Endothelial cell of umbilical vein (primary cell): ENCODE measurements at regions not wholly inside any gene's neighbourhood (a gene's known extent, or its start where the extent isn't known, plus 50 kb on each side); places are given as distances from the start of the nearest gene placed in this dataset.

Experiments used
- BruUV-seq: library from RNA; stranded (reverse); fragments of 400-500 nt; replicated peaks from 2 replicates; lab custom pipeline; 2021; lab: Mats Ljungman, UMichigan
- CTCF ChIA-PET: fragments of 300-600, 350-600 bp; sonication (Branson Sonifier 250); formaldehyde crosslinking; loops from one replicate; lab custom pipeline; 2021; ENCODE audit warnings: antibody characterized with exemption, inconsistent platforms; lab: Charles Lee
- POLR2A ChIA-PET: fragments of 300-600, 350-600 bp; sonication (Branson Sonifier 250); formaldehyde crosslinking; loops from one replicate; lab custom pipeline; 2021; ENCODE audit warnings: antibody characterized with exemption, inconsistent platforms; lab: Charles Lee
- DNase-seq: peaks from one replicate; pipeline ENCODE4 v3.0.0-alpha.2; 2011; ENCODE audit warnings: low read depth, low spot score
- FAIRE-seq: peaks from 2 replicates; lab custom pipeline; 2011; peaks lifted over from hg19 to GRCh38; lab: Jason Lieb, UNC
- H2AFZ ChIP-seq: 2 replicates; pipeline ENCODE4 v1.6.0; 2012; ENCODE audit warnings: low read depth, low read length, control low read depth, inconsistent platforms
- H3K27ac ChIP-seq: 2 replicates; pipeline ENCODE4 v1.5.1; 2011; ENCODE audit warnings: low read depth, mild to moderate bottlenecking, control low read depth, low read length, moderate library complexity; ENCODE audit not compliant: insufficient read depth
- H3K27me3 ChIP-seq, 2 experiments: 2 replicates each; pipeline versions ENCODE4 v1.6.0 to v1.6.1; 2011; ENCODE audit warnings: low read length in 2 of 2, mixed read lengths in 1 of 2; ENCODE audit not compliant: control insufficient read depth in 2 of 2, insufficient read depth in 2 of 2
- H3K36me3 ChIP-seq, 2 experiments: 2 replicates in 1 of 2; 3 replicates in 1 of 2; pipeline ENCODE4 v1.5.1; 2011; ENCODE audit warnings: low read length in 2 of 2, mild to moderate bottlenecking in 1 of 2, moderate library complexity in 1 of 2; ENCODE audit not compliant: control insufficient read depth in 2 of 2, insufficient read depth in 2 of 2; ENCODE audit errors: extremely low read depth in 1 of 2
- H3K4me1 ChIP-seq: 3 replicates; pipeline ENCODE4 v1.5.1; 2011; ENCODE audit warnings: mild to moderate bottlenecking, low read length; ENCODE audit not compliant: control insufficient read depth, insufficient read depth; ENCODE audit errors: extremely low read depth
- H3K4me2 ChIP-seq: 2 replicates; pipeline ENCODE4 v1.6.1; 2011; ENCODE audit warnings: low read length, control low read depth, mixed read lengths; ENCODE audit not compliant: insufficient read depth
- H3K4me3 ChIP-seq, 3 experiments: fragments of 200-600 bp in 1 of 3; sonication (generic), shearing (Covaris generic) in 1 of 3; replicated peaks in 1 of 3; 2 replicates each; pipeline ENCODE4 v1.5.1; 2011 to 2016; ENCODE audit warnings: control low read depth in 3 of 3, low read length in 3 of 3, mild to moderate bottlenecking in 2 of 3, inconsistent platforms in 1 of 3, low read depth in 1 of 3, moderate library complexity in 1 of 3; ENCODE audit not compliant: insufficient read depth in 1 of 3
- H3K79me2 ChIP-seq: 2 replicates; pipeline ENCODE4 v1.6.0; 2012; ENCODE audit warnings: low read length, inconsistent platforms; ENCODE audit not compliant: control insufficient read depth, insufficient read depth
- H3K9ac ChIP-seq: replicated peaks from 2 replicates; pipeline ENCODE3; 2011; ENCODE audit warnings: low read length, control low read depth; ENCODE audit not compliant: insufficient read depth; ENCODE audit errors: extremely low read depth
- H3K9me1 ChIP-seq: replicated peaks from 3 replicates; pipeline ENCODE4 v1.6.0; 2011; ENCODE audit warnings: mild to moderate bottlenecking, low read length; ENCODE audit not compliant: control insufficient read depth, insufficient read depth; ENCODE audit errors: extremely low read depth
- H3K9me3 ChIP-seq: replicated peaks from 2 replicates; pipeline ENCODE4 v1.5.1; 2012; ENCODE audit warnings: low read length, inconsistent platforms; ENCODE audit not compliant: control insufficient read depth, insufficient read depth
- H4K20me1 ChIP-seq: replicated peaks from 2 replicates; pipeline ENCODE3; 2011; ENCODE audit warnings: mild to moderate bottlenecking, low read length; ENCODE audit not compliant: control insufficient read depth, insufficient read depth; ENCODE audit errors: extremely low read depth
- EZH2 ChIP-seq: IDR thresholded peaks from 2 replicates; pipeline ENCODE4 v1.6.1; 2012; ENCODE audit warnings: borderline replicate concordance, low read depth, mild to moderate bottlenecking, moderate library complexity, low read length, inconsistent platforms; ENCODE audit not compliant: severe bottlenecking
- FOS ChIP-seq: IDR thresholded peaks from 2 replicates; pipeline ENCODE4 v1.6.1; 2011; ENCODE audit warnings: mild to moderate bottlenecking, low read length, moderate library complexity, borderline replicate concordance; ENCODE audit not compliant: insufficient read depth
- GATA2 ChIP-seq: IDR thresholded peaks from 2 replicates; pipeline ENCODE4 v1.7.0; 2011; ENCODE audit warnings: low read depth, mild to moderate bottlenecking, moderate library complexity, mixed read lengths, low read length; ENCODE audit not compliant: insufficient read length, insufficient read depth
- JUN ChIP-seq: IDR thresholded peaks from 2 replicates; pipeline ENCODE4 v1.6.1; 2011; ENCODE audit warnings: borderline replicate concordance, low read depth; ENCODE audit not compliant: insufficient read length, insufficient read depth
- MYC ChIP-seq: IDR thresholded peaks from one replicate; pipeline ENCODE4 v1.6.1; 2011; ENCODE audit warnings: mild to moderate bottlenecking, low read depth, low read length
- POLR2A ChIP-seq: IDR thresholded peaks from 2 replicates; pipeline ENCODE4 v1.6.1; 2012; ENCODE audit warnings: low read depth, mild to moderate bottlenecking, control low read depth, low read length
- POLR2AphosphoS5 ChIP-seq: IDR thresholded peaks from 2 replicates; pipeline ENCODE4 v1.6.1; 2012; ENCODE audit warnings: low read depth, mild to moderate bottlenecking, control low read depth, low read length, moderate library complexity; ENCODE audit not compliant: insufficient read depth
- dilution Hi-C: fragments of 300-500 bp; cut with MboI; formaldehyde crosslinking; loops from one replicate; pipeline ENCODE4 v1.15.0; 2019; ENCODE audit warnings: low sequenced_read_pairs; ENCODE audit not compliant: extremely low pct_ligation_motif_present
- intact Hi-C: fragments of 100-400 bp; cut with micrococcal nuclease; formaldehyde crosslinking; loops from one replicate; pipeline ENCODE4 v1.10.0; 2022
- TF ChIP-seq, protein P1 (sequence below), 2 donors: IDR thresholded peaks; 1 replicate in 1 of 2; 2 replicates in 1 of 2; pipeline ENCODE4 v1.5.1; 2011; ENCODE audit warnings: low read length in 2 of 2, mild to moderate bottlenecking in 2 of 2, moderate library complexity in 2 of 2, control low read depth in 1 of 2, inconsistent platforms in 1 of 2, low read depth in 1 of 2; ENCODE audit not compliant: insufficient read depth in 1 of 2; ENCODE audit errors: extremely low read depth in 1 of 2
- TF ChIP-seq, protein P2 (sequence below): IDR thresholded peaks from 2 replicates; pipeline ENCODE4 v1.6.1; 2011; ENCODE audit not compliant: insufficient read depth, insufficient read length

DNA sequence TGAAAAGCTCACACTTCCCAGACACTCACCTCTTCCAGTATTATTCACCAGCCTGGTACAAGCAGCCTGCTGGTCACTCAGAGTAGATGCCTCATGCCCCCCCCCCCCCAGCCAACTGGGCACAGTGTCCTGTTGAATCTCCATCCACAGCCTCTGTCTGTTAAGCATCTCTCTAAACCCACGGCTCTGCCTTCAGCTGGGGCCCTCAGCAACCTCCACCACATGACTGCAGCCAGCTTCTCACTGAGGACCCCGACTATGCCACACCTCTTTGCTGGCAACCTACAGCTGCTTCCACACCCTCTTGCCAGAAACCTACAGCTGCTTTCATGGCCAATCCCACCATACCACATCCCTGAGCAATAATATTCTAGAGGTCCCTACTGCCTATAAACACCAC is 113.1 kb downstream of the RHOU start:
- no peak overlapping the region for H3K4me2 ChIP-seq
- H3K27me3 ChIP-seq, result no peaks in the 10 kb centered on the region
- no peak overlapping the region for H3K9ac ChIP-seq
- ChIA-PET POLR2A (no interaction called here), CTCF (interaction anchor here (0.7 to 2.4 kb wide), 3 partner anchors 10 to 160 kb away, joined by 3 to 10 read pairs (median 4); no protein-coding TSS in a partner anchor)
- no peaks in the 10 kb centered on the region for H3K4me1 ChIP-seq
- H2AFZ ChIP-seq, result no peak overlapping the region
- H3K9me3 ChIP-seq, result no peaks in the 10 kb centered on the region
- H4K20me1 ChIP-seq, result no peaks in the 10 kb centered on the region
- no peaks in the 10 kb centered on the region for H3K79me2 ChIP-seq
- DNase-seq (no peak), FAIRE-seq (no peak)
- no peak overlapping the region for H3K27ac ChIP-seq
- no TSS peak for BruUV-seq
- intact Hi-C loops (no loop called here), dilution Hi-C loops (no loop called here)
- H3K9me1 ChIP-seq, result no peaks in the 10 kb centered on the region
- H3K4me3 ChIP-seq, result no peak overlapping the region
- no peaks in the 10 kb centered on the region for H3K36me3 ChIP-seq
- TF ChIP-seq POLR2A (no peak), FOS (no peak), EZH2 (no peak), JUN (no peak), POLR2AphosphoS5 (no peak), GATA2 (no peak), MYC (no peak)
- TF ChIP-seq, protein P1, sequence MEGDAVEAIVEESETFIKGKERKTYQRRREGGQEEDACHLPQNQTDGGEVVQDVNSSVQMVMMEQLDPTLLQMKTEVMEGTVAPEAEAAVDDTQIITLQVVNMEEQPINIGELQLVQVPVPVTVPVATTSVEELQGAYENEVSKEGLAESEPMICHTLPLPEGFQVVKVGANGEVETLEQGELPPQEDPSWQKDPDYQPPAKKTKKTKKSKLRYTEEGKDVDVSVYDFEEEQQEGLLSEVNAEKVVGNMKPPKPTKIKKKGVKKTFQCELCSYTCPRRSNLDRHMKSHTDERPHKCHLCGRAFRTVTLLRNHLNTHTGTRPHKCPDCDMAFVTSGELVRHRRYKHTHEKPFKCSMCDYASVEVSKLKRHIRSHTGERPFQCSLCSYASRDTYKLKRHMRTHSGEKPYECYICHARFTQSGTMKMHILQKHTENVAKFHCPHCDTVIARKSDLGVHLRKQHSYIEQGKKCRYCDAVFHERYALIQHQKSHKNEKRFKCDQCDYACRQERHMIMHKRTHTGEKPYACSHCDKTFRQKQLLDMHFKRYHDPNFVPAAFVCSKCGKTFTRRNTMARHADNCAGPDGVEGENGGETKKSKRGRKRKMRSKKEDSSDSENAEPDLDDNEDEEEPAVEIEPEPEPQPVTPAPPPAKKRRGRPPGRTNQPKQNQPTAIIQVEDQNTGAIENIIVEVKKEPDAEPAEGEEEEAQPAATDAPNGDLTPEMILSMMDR (IDR thresholded peaks at IDR 0.05; ENCODE audit: extremely low read depth in 1 of 2, insufficient read depth in 1 of 2, low read depth in 1 of 2, low read length in 2 of 2), result no peak
- TF ChIP-seq, protein P2, sequence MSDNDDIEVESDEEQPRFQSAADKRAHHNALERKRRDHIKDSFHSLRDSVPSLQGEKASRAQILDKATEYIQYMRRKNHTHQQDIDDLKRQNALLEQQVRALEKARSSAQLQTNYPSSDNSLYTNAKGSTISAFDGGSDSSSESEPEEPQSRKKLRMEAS, result no peak
